Erythroblast (primary cell): ENCODE measurements at regions not wholly inside any gene's neighbourhood (a gene's known extent, or its start where the extent isn't known, plus 50 kb on each side); places are given as distances from the start of the nearest gene placed in this dataset.

Experiments
- GATA1 ChIP-seq: IDR thresholded peaks from 2 replicates; pipeline ENCODE4 v1.6.1; 2011; ENCODE audit warnings: low read depth, mild to moderate bottlenecking, control low read depth, low read length, moderate library complexity
- POLR2A ChIP-seq: IDR thresholded peaks from 2 replicates; pipeline ENCODE4 v1.6.1; 2011; ENCODE audit warnings: mild to moderate bottlenecking, low read length

- TF ChIP-seq POLR2A: no peak
- no peak for TF ChIP-seq GATA1
These were observed 130.6 kb downstream of the RAD51AP2 start for GRCh38 chr2:17387591-17387990.
